Right ventricle myocardium inferior (tissue), 1 donor: ENCODE measurements at regions not wholly inside any gene's neighbourhood (a gene's known extent, or its start where the extent isn't known, plus 50 kb on each side); places are given as distances from the start of the nearest gene placed in this dataset.
"Not testable (repeated sequence)": the region's sequence is repeated elsewhere in the genome, so short reads cannot be mapped to it uniquely, and the experiment has no call there.

Experiments
- ATAC-seq: fragments of 200-7000 bp; cut with Tn5 transposase; one replicate; pipeline ENCODE4 v1.9.1; 2020; ENCODE audit warnings: mild to moderate bottlenecking, moderate library complexity
- DNase-seq: peaks from one replicate; pipeline ENCODE4 v3.0.0; 2021; ENCODE audit errors: missing footprints
- intact Hi-C: fragments of 100-400 bp; cut with DNase I; formaldehyde crosslinking; loops from one replicate; pipeline ENCODE4 v1.11.0; 2022
- donor health status: DM: no; HTN: yes; CAD: no; lungs with severe emphysema.

- intact Hi-C loops: no loop called here
- ATAC-seq (no peak), DNase-seq (no peak)
Observed at GRCh38 chr2:186399082-186399644, 86.9 kb upstream of the ZC3H15 start.

DNA sequence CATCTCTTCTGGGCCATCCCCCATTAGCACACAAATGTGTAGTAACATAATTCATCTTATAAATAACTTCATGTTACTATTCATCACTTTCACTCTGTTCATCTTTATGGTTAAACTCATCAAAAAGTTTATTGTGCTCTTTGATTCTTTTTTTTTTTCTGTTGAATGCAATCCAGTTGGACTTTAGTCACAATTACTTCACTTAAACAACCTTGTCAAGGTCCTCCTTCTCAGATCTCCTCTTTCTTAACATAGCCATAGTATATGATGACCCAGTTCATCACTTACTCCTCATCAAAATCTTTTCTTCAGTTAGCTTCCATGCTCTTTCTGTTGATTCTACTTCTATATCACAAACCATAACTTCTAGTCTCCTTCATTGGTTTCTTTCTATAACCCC is 80.2 kb upstream of the ZC3H15 start:
- DNase-seq: no peak
- intact Hi-C loops: no loop called here
- no peak for ATAC-seq

DNA sequence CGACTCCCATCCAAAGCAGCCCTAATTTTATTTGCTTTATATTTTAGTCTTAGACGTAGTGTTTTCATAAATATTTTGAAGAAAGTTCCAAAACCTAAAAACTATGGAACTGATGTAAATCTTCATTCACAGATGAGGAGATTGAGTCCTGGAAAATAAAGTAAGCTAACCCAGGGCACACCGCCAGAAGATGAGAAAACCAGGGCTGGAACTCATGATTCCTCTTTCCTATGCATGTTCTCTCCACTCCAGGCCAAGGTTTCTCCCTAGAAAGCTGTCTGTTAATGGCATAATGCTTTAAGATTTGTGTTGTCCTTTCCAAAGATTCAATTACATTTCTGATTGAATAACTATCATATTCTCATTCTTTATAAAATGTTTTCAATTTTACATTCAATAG is 78.4 kb upstream of the ZC3H15 start:
- ATAC-seq: no peak
- intact Hi-C loops: no loop called here
- no peak for DNase-seq

GRCh38 chr2:186410802-186411201 is 75.3 kb upstream of the ZC3H15 start:
- DNase-seq: no peak
- ATAC-seq: no peak
- intact Hi-C loops: no loop called here

GRCh38 chr2:186422226-186422625 is 63.8 kb upstream of the ZC3H15 start:
- ATAC-seq (peak; percentile 69), DNase-seq (no peak)
- intact Hi-C loops: no loop called here

GRCh38 chr2:186423481-186423880 is 62.6 kb upstream of the ZC3H15 start:
- ATAC-seq (no peak), DNase-seq (no peak)
- intact Hi-C loops: no loop called here

GRCh38 chr2:186424265-186424664 is 61.8 kb upstream of the ZC3H15 start:
- ATAC-seq: no peak
- DNase-seq: no peak
- intact Hi-C loops: no loop called here

DNA sequence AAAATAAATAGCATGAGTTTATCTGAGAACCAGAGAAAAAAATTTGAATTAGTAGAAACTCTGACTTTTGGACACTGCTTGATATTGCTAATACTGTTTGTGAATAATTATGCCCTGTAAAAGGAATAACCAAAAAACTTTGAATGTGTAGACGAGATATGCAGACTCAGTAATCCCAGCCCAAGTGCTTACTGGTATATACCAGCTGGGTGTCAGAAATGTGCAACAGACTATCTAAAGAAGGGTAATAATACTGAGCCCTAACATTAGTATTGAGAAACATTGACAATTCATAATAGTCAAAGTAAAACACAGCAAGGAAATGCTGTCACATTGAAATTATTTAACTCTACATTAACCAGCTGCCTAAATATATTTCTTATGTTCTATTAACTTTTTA is 60.5 kb upstream of the ZC3H15 start:
- no peak for DNase-seq
- intact Hi-C loops: no loop called here

DNA sequence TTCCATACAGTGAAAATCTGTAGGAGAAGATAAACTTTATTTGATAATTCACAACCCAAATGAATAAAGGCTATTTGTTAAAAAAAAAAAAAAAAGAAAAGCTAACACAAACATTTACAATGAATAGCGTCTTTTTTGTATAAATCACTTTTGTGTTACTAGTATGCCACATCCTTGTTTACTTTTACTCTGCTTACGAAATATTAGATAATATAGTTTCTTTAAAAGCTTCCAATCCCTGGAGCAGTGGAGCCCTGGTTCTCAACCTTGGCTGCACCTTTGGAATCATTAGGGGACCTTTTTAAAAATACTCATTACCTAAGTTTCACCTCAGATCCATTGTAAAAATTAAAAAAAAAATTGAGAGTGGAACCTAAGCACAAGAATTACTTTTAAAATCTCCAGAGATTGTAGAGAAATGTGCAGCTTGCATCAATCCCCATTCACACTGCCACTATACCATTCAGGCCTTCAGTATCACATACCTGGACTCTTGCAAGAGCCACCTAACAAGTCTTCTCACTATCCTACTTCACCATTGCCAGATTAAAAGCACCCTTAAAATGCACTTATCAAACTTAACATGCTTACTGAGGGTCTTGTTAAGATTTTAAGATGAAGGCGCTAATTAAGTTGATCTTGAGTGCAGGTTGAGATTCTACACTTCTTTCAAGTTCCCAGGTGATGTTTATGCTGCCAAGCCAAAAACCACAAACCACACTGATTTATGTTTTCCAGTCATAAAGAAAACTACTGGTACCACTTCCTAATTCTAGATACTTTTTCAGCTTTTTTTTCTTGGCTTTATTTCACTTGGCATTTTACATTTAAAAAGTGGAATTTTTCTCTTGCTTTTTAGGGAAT is 59.7 kb upstream of the ZC3H15 start:
- no peak for ATAC-seq
- no peak for DNase-seq
- intact Hi-C loops: no loop called here

More for the DNA sequence above, 60.5 kb upstream of the ZC3H15 start:
- ATAC-seq: no peak

DNA sequence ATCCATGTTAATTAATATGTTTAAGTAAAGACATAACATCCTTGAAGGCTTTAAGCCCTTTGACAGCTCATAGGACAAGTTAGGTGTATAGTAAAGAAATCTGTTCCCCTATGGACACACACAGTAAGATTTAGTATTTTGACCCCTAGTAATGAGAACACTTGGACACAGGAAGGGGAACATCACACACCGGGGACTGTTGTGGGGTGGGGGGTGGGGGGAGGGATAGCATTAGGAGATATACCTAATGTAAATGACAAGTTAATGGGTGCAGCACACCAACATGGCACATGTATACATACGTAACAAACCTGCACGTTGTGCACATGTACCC is 59.1 kb upstream of the ZC3H15 start:
- ATAC-seq, intact Hi-C loops: not testable (repeated sequence)

GRCh38 chr2:186427970-186428369 is 58.1 kb upstream of the ZC3H15 start:
- intact Hi-C loops: no loop called here
- ATAC-seq (no peak), DNase-seq (no peak)

More for the DNA sequence above, 59.1 kb upstream of the ZC3H15 start:
- not testable (repeated sequence) for DNase-seq

GRCh38 chr2:186429104-186429503 is 57.0 kb upstream of the ZC3H15 start:
- intact Hi-C loops: no loop called here
- ATAC-seq (no peak), DNase-seq (no peak)

DNA sequence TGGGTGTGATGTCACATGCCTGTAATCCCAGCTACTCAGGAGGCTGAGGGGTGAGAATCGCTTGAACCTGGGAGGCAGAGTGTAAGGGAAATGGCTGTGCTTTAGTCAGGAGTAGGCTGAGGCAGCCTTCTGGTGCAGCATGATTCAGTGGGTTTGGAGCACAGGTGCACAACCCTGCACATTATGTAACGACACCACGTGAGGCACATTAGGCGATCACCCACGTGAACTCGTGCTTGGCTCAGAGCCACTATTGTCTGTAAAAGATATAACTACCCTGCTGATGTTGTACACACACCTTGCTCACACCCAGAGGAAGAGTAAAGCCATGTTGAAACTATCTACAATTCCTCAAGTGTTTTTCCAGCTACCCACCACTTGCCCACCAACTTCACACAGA is 54.8 kb upstream of the ZC3H15 start:
- ATAC-seq: no peak
- intact Hi-C loops: no loop called here

GRCh38 chr2:186433040-186433439 is 53.0 kb upstream of the ZC3H15 start:
- ATAC-seq: no peak
- DNase-seq: no peak
- intact Hi-C loops: no loop called here

More for the DNA sequence above, 54.8 kb upstream of the ZC3H15 start:
- DNase-seq: no peak

DNA sequence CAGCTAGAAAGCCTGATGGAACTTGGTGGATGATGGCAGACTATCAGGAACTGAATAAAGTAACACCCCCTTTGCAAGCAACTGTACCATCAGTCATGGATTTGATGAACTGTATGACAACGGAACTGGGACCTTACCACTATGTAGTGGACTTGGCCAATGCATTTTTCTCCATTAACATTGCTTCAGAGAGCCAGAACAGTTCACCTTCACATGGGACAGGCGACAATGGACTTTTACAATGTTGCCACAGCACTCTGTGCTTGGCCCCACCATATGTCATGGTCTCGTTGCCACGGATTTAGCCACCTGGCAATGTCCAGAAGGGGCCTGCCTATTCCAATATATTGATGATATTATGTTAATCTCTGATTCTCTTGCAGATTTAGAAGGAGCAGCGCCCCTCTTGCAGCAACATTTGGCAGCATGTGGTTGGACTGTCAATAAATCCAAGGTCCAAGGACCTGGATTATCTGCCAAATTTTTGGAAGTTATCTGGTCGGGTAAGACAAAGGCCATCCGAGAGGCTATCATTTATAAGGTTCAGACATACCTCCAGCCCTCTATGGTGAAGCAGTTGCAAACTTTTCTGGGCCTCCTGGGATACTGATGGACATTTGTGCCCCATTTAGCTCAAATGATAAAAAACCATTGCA is 52.2 kb upstream of the ZC3H15 start:
- ATAC-seq (no peak), DNase-seq (no peak)
- intact Hi-C loops: loop anchor here (2.0 kb wide), 1 partner anchor 31 kb away; no protein-coding TSS in a partner anchor
